ENCODE measurements at regions not wholly inside any gene's neighbourhood (a gene's known extent, or its start where the extent isn't known, plus 50 kb on each side); places are given as distances from the start of the nearest gene placed in this dataset.

DNA sequence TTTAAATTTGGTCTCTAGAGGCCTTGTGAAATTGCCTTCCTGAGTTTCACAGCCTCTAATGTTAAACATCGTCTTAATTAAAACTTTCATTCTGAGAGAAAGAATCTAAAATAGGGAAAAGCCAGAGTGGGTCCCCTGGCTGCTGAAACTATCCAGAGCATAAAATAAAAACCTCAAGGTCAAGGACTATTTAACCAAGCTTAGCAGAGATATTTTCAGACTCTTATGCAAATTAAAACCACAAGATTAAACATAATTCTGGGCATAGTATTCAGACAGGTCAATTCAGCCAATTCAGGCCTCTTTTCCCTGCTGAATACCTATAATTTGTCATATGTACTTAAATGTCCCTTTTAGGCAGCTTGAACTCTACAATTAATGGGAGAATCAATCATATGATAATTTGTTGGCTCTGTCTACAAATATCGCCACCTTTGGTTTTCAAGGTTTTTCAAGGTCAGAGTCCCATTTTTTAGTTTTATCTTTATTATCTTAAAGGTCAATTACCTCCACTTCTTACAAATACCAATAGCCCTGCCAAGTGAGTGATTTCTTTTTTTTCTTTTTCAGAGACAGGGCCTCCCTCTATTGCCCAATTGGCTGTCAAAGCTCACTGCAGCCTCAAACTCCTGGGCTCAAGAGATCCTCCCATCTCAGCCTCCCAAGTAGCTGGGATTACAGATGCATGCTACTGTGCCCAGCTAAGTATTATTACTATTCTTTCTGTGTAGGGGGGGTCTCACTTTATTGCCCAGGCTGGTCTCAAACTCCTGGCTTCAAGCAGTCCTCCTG, 257.1 kb downstream of the PHLDA1 start:
- no peaks in the 10 kb centered on the region for H3K36me3 Mint-ChIP-seq (ENCODE audit: low read depth)
- intact Hi-C loops (cut with micrococcal nuclease): loop anchor here (5.0 kb wide), 2 partner anchors 203 to 258 kb away; partner anchors contain the start of gene PHLDA1
- DNase-seq (no peak), ATAC-seq (ENCODE audit: low read depth) (peak; percentile 69)
- POLR2A ChIA-PET: interaction anchor here (0.9 kb wide), 1 partner anchor 257 kb away, joined by 3 read pairs; the partner anchor contains the start of gene PHLDA1
- TF ChIP-seq, protein P1, sequence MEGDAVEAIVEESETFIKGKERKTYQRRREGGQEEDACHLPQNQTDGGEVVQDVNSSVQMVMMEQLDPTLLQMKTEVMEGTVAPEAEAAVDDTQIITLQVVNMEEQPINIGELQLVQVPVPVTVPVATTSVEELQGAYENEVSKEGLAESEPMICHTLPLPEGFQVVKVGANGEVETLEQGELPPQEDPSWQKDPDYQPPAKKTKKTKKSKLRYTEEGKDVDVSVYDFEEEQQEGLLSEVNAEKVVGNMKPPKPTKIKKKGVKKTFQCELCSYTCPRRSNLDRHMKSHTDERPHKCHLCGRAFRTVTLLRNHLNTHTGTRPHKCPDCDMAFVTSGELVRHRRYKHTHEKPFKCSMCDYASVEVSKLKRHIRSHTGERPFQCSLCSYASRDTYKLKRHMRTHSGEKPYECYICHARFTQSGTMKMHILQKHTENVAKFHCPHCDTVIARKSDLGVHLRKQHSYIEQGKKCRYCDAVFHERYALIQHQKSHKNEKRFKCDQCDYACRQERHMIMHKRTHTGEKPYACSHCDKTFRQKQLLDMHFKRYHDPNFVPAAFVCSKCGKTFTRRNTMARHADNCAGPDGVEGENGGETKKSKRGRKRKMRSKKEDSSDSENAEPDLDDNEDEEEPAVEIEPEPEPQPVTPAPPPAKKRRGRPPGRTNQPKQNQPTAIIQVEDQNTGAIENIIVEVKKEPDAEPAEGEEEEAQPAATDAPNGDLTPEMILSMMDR (IDR thresholded peaks at IDR 0.05): no peak
- peaks cover 20% of the 10 kb centered on the region for H3K4me1 Mint-ChIP-seq
- CTCF ChIA-PET: no interaction called here
- peak overlapping the region; percentile 28 for H3K4me3 Mint-ChIP-seq
- no peak overlapping the region for H3K27ac Mint-ChIP-seq
- no peaks in the 10 kb centered on the region for H3K27me3 Mint-ChIP-seq
- no peaks in the 10 kb centered on the region for H3K9me3 Mint-ChIP-seq

DNA sequence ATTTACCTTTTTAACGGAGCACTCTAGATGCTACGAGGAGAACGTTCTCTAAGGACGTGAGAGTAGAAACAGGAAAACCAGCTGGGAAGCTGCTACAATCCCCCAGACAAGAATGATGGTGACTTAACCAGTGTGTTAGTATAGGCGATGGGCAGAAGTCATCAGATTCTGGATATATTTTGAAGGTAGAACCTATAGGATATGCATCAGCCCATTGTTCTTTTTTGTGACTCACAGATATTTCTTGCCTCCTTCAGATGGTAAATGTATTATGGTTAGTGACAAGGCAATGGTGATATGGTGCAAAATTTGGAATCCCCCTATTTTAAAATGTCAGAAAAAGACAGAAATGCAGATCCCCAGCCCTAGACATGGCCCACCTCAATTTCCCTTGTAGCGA, 258.2 kb downstream of the PHLDA1 start:
- peaks cover under 1% of the 10 kb centered on the region for H3K27me3 Mint-ChIP-seq
- H3K4me1 Mint-ChIP-seq: peaks cover 20% of the 10 kb centered on the region
- intact Hi-C loops (cut with micrococcal nuclease): loop anchor here (5.0 kb wide), 1 partner anchor 204 kb away; no protein-coding TSS in a partner anchor
- ATAC-seq (ENCODE audit: low read depth): no peak
- no peaks in the 10 kb centered on the region for H3K9me3 Mint-ChIP-seq
- DNase-seq: no peak
- ChIA-PET POLR2A (no interaction called here), CTCF (no interaction called here)
- H3K4me3 Mint-ChIP-seq: no peak overlapping the region
- TF ChIP-seq, protein P1 (IDR thresholded peaks at IDR 0.05): no peak
- no peak overlapping the region for H3K27ac Mint-ChIP-seq
- H3K36me3 Mint-ChIP-seq (ENCODE audit: low read depth): no peaks in the 10 kb centered on the region

DNA sequence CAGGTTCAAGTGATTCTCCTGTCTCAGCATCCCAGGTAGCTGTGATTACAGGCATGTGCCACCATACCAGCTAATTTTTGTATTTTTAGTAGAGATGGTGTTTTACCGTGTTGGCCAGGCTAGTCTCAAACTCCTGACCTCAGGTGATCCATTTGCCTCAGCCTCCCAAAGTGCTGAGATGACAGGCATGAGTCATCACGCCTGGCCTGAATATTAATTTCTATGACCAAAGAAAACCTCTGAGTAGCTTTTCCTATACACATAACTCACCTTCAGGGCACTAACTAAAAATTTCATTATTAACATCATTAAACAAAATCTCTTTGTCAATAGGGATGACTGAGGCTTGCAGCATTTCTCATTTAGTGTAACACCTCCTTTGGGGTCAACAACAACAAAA, 259.6 kb upstream of the KRR1 start:
- Mint-ChIP-seq H3K4me1 (peaks cover 20% of the 10 kb centered on the region), H3K9me3 (no peaks in the 10 kb centered on the region), H3K36me3 (ENCODE audit: low read depth) (no peaks in the 10 kb centered on the region), H3K27ac (no peak overlapping the region), H3K4me3 (no peak overlapping the region), H3K27me3 (peaks cover 7% of the 10 kb centered on the region)
- TF ChIP-seq, protein P1 (IDR thresholded peaks at IDR 0.05): no peak
- intact Hi-C loops (cut with micrococcal nuclease): loop anchor here (5.0 kb wide), 1 partner anchor 206 kb away; no protein-coding TSS in a partner anchor
- ChIA-PET CTCF (no interaction called here), POLR2A (no interaction called here)
- ATAC-seq (ENCODE audit: low read depth): no peak
- no peak for DNase-seq

DNA sequence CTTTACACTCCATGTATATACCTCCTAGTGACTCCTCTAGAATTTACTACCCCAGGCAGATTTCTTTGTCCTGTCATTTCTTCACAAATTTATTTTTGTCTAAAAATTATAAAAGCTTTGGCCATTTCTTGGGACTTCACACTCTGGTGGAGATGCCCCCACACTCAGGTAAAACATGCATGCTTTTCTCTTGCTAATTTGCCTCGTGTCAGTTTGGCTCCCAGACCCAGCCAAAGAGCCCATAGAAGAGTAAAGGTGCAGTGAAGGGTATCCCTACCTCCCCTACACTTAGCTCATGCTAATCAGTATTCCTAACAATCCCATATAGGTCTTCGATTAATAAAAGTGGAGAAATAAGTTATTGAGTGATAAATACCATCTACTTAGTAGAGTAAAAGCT, 256.5 kb upstream of the KRR1 start:
- DNase-seq (no peak), ATAC-seq (ENCODE audit: low read depth) (no peak)
- Mint-ChIP-seq H3K27ac (no peak overlapping the region), H3K36me3 (ENCODE audit: low read depth) (no peaks in the 10 kb centered on the region), H3K9me3 (no peaks in the 10 kb centered on the region), H3K4me1 (peaks cover 2% of the 10 kb centered on the region), H3K27me3 (peaks cover 7% of the 10 kb centered on the region), H3K4me3 (no peak overlapping the region)
- TF ChIP-seq, protein P1 (IDR thresholded peaks at IDR 0.05): no peak
- intact Hi-C loops (cut with micrococcal nuclease): no loop called here
- ChIA-PET POLR2A (no interaction called here), CTCF (no interaction called here)

DNA sequence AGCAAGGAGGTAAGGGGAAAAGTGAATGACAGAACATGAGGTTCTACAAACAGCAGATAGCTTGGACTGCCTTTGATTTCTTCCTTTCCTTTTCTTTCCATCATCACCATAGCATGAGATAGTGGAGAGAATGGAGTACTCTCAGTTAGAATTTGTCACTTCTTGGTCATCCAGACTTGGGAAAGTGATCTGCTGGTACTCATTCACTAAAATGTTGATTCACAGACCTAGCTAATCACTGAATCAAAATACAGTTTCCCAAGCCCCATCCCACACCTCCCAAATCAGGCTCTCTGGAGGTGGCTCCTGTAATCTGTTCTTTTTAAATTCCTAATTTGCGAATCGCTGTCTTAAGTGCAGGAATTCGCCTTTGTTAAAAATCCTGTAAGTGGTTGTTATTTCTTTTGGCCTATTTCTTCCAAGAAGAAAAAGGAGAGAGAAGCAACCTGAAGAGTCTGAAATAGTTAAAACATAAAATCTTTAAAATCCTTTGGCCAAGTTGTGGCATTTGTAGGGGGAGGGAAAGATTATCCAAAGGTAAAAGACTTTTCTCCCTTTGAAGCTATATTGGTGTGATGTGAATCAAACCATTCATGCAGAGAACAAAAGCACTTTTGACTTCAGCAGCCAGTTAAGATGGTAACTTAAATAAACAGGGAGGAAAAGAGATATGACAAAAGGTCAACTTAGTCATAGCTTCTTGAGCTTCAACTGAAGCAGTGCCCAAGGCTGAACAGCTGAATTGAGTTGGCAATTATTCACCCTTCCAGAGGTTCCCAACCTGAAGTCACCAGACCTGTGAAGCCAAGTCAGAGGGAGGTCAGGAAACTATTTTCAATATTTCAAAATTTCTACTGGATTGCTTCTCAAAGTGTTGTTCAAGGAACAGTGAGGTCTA, 255.1 kb upstream of the KRR1 start:
- DNase-seq (no peak), ATAC-seq (ENCODE audit: low read depth) (no peak)
- H3K4me1 Mint-ChIP-seq: no peaks in the 10 kb centered on the region
- H3K4me3 Mint-ChIP-seq: no peak overlapping the region
- CTCF ChIA-PET: no interaction called here
- TF ChIP-seq, protein P1 (IDR thresholded peaks at IDR 0.05): no peak
- intact Hi-C loops (cut with micrococcal nuclease): no loop called here
- H3K27ac Mint-ChIP-seq: no peak overlapping the region
- no peaks in the 10 kb centered on the region for H3K9me3 Mint-ChIP-seq
- H3K36me3 Mint-ChIP-seq (ENCODE audit: low read depth): no peaks in the 10 kb centered on the region
- POLR2A ChIA-PET: no interaction called here
- peaks cover 7% of the 10 kb centered on the region for H3K27me3 Mint-ChIP-seq
